ENCODE measurements at regions not wholly inside any gene's neighbourhood (a gene's known extent, or its start where the extent isn't known, plus 50 kb on each side); places are given as distances from the start of the nearest gene placed in this dataset.

- 5% methylated on average over 17 of the region's 17 CpGs for WGBS (ENCODE audit: insufficient coverage, low coverage, missing lambda C conversion rate)
- in situ Hi-C loops (cut with MboI), result no loop called here
- TF ChIP-seq L3MBTL2 (IDR thresholded peaks at IDR 0.05) (peak; percentile 41; the same call in 1 of the 2 replicates), ZNF609 (CRISPR knock-in tag; IDR thresholded peaks at IDR 0.05; ENCODE audit: borderline replicate concordance) (no peak), ETV5 (CRISPR knock-in tag; IDR thresholded peaks at IDR 0.05; ENCODE audit: low read depth) (no peak)
- TF ChIP-seq, protein P1, sequence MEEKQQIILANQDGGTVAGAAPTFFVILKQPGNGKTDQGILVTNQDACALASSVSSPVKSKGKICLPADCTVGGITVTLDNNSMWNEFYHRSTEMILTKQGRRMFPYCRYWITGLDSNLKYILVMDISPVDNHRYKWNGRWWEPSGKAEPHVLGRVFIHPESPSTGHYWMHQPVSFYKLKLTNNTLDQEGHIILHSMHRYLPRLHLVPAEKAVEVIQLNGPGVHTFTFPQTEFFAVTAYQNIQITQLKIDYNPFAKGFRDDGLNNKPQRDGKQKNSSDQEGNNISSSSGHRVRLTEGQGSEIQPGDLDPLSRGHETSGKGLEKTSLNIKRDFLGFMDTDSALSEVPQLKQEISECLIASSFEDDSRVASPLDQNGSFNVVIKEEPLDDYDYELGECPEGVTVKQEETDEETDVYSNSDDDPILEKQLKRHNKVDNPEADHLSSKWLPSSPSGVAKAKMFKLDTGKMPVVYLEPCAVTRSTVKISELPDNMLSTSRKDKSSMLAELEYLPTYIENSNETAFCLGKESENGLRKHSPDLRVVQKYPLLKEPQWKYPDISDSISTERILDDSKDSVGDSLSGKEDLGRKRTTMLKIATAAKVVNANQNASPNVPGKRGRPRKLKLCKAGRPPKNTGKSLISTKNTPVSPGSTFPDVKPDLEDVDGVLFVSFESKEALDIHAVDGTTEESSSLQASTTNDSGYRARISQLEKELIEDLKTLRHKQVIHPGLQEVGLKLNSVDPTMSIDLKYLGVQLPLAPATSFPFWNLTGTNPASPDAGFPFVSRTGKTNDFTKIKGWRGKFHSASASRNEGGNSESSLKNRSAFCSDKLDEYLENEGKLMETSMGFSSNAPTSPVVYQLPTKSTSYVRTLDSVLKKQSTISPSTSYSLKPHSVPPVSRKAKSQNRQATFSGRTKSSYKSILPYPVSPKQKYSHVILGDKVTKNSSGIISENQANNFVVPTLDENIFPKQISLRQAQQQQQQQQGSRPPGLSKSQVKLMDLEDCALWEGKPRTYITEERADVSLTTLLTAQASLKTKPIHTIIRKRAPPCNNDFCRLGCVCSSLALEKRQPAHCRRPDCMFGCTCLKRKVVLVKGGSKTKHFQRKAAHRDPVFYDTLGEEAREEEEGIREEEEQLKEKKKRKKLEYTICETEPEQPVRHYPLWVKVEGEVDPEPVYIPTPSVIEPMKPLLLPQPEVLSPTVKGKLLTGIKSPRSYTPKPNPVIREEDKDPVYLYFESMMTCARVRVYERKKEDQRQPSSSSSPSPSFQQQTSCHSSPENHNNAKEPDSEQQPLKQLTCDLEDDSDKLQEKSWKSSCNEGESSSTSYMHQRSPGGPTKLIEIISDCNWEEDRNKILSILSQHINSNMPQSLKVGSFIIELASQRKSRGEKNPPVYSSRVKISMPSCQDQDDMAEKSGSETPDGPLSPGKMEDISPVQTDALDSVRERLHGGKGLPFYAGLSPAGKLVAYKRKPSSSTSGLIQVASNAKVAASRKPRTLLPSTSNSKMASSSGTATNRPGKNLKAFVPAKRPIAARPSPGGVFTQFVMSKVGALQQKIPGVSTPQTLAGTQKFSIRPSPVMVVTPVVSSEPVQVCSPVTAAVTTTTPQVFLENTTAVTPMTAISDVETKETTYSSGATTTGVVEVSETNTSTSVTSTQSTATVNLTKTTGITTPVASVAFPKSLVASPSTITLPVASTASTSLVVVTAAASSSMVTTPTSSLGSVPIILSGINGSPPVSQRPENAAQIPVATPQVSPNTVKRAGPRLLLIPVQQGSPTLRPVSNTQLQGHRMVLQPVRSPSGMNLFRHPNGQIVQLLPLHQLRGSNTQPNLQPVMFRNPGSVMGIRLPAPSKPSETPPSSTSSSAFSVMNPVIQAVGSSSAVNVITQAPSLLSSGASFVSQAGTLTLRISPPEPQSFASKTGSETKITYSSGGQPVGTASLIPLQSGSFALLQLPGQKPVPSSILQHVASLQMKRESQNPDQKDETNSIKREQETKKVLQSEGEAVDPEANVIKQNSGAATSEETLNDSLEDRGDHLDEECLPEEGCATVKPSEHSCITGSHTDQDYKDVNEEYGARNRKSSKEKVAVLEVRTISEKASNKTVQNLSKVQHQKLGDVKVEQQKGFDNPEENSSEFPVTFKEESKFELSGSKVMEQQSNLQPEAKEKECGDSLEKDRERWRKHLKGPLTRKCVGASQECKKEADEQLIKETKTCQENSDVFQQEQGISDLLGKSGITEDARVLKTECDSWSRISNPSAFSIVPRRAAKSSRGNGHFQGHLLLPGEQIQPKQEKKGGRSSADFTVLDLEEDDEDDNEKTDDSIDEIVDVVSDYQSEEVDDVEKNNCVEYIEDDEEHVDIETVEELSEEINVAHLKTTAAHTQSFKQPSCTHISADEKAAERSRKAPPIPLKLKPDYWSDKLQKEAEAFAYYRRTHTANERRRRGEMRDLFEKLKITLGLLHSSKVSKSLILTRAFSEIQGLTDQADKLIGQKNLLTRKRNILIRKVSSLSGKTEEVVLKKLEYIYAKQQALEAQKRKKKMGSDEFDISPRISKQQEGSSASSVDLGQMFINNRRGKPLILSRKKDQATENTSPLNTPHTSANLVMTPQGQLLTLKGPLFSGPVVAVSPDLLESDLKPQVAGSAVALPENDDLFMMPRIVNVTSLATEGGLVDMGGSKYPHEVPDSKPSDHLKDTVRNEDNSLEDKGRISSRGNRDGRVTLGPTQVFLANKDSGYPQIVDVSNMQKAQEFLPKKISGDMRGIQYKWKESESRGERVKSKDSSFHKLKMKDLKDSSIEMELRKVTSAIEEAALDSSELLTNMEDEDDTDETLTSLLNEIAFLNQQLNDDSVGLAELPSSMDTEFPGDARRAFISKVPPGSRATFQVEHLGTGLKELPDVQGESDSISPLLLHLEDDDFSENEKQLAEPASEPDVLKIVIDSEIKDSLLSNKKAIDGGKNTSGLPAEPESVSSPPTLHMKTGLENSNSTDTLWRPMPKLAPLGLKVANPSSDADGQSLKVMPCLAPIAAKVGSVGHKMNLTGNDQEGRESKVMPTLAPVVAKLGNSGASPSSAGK (IDR thresholded peaks at IDR 0.05), result peak; percentile 14; the same call in 1 of the 2 replicates
Observed at GRCh38 chr6:163837691-163838431, 423.3 kb downstream of the QKI start.

More at GRCh38 chr6:163837691-163838431, 423.3 kb downstream of the QKI start:
- Histone ChIP-seq H3K9me1 (ENCODE audit: control insufficient read depth, insufficient read depth, low read length) (no peaks in the 10 kb centered on the region), H3K9me3 (replicated peaks; ENCODE audit: control insufficient read depth, insufficient read depth, low read depth, low read length) (peaks cover 4% of the 10 kb centered on the region; the same call in 1 of the 2 replicates), H2AFZ (ENCODE audit: low read depth, low read length) (peak overlapping the region; percentile 64), H3K4me1 (replicated peaks in 1 of 2; ENCODE audit: control insufficient read depth in 2 of 2, insufficient read depth in 2 of 2, low read length in 2 of 2) (peaks cover 4 to 9% of the 10 kb centered on the region in 2 experiments; a peak in 2 of 5 replicates), H4K20me1 (replicated peaks; ENCODE audit: control insufficient read depth, insufficient read depth, low read length) (no peaks in the 10 kb centered on the region), H3K36me3 (ENCODE audit: control insufficient read depth, insufficient read depth, low read length) (no peaks in the 10 kb centered on the region), H3K27ac (ENCODE audit: extremely low read depth, low read depth, low read length) (no peak overlapping the region), H3K79me2 (ENCODE audit: control insufficient read depth, insufficient read depth, low read length) (no peaks in the 10 kb centered on the region), H3K4me2 (ENCODE audit: insufficient read depth, low read length) (peak overlapping the region; percentile 54), H3K4me3 (no peak overlapping the region), H3K27me3 (ENCODE audit: control insufficient read depth in 2 of 2, insufficient read depth in 2 of 2, low read length in 2 of 2) (peaks cover 32 to 41% of the 10 kb centered on the region in 2 experiments), H3K9ac (ENCODE audit: insufficient read depth in 1 of 2, low read depth in 2 of 2, low read length in 2 of 2) (no peak overlapping the region)
- FAIRE-seq, result no peak
- DNase-seq (ENCODE audit: extremely low read depth in 1 of 4, low spot score in 3 of 4), result peak in 1 of 4 experiments; percentile 14
- POLR2A ChIA-PET, result interaction anchor here (0.9 kb wide), 1 partner anchor 14 kb away, joined by 3 read pairs; no protein-coding TSS in a partner anchor
- intact Hi-C loops (cut with micrococcal nuclease), result no loop called here
- no TSS peak for BruUV-seq (replicated peaks)
- ATAC-seq, result peak; percentile 65
- CTCF ChIA-PET (ENCODE audit: low intra/inter-chr PET ratio), result no interaction called here

Data from K562 (cell line).